CD4-positive, alpha-beta T cell (primary cell): ENCODE measurements at regions not wholly inside any gene's neighbourhood (a gene's known extent, or its start where the extent isn't known, plus 50 kb on each side); places are given as distances from the start of the nearest gene placed in this dataset.

ENCODE experiments used
- ATAC-seq: fragments of 200-7000 bp; cut with Tn5 transposase; one replicate; pipeline ENCODE4 v1.10.0; 2022; ENCODE audit warnings: mild to moderate bottlenecking; ENCODE audit not compliant: poor library complexity
- CTCF ChIA-PET: fragments of 350-600 bp; sonication (Branson Sonifier 250); formaldehyde crosslinking; loops from one replicate; lab custom pipeline; 2021; ENCODE audit warnings: antibody characterized with exemption, inconsistent platforms; lab: Charles Lee
- POLR2A ChIA-PET: fragments of 350-600 bp; sonication (Branson Sonifier 250); formaldehyde crosslinking; loops from one replicate; lab custom pipeline; 2021; ENCODE audit warnings: antibody characterized with exemption, inconsistent platforms; lab: Charles Lee
- DNase-seq, 14 experiments: peaks; one replicate each; pipeline ENCODE4 v3.0.0-alpha.2; 2013 to 2020; ENCODE audit warnings: mixed read lengths in 2 of 14
- H3K27ac ChIP-seq, 2 donors: one replicate each; pipeline versions ENCODE4 v1.5.1 to v1.7.0; 2013; ENCODE audit warnings: low read length in 2 of 2, low read depth in 1 of 2, mild to moderate bottlenecking in 1 of 2
- H3K27me3 ChIP-seq, 2 experiments: 1 replicate in 1 of 2; 2 replicates in 1 of 2; pipeline versions ENCODE4 v1.6.1 to v1.7.0; 2013; ENCODE audit warnings: low read length in 2 of 2, control low read depth in 1 of 2, mild to moderate bottlenecking in 1 of 2, moderate library complexity in 1 of 2; ENCODE audit not compliant: insufficient read depth in 2 of 2, control insufficient read depth in 1 of 2
- H3K36me3 ChIP-seq: one replicate; pipeline ENCODE4 v1.6.1; 2013; ENCODE audit warnings: low read length, control low read depth; ENCODE audit not compliant: insufficient read depth
- H3K4me1 ChIP-seq: one replicate; pipeline ENCODE4 v1.6.1; 2013; ENCODE audit warnings: low read length, control low read depth; ENCODE audit not compliant: insufficient read depth
- H3K4me3 ChIP-seq: one replicate; pipeline ENCODE4 v1.5.1; 2013; ENCODE audit warnings: mild to moderate bottlenecking, low read length, moderate library complexity
- H3K9me3 ChIP-seq, 2 experiments: 1 replicate in 1 of 2; 2 replicates in 1 of 2; pipeline versions ENCODE4 v1.6.1 to v1.7.0; 2013; ENCODE audit warnings: low read length in 2 of 2, mild to moderate bottlenecking in 2 of 2, control low read depth in 1 of 2, moderate library complexity in 1 of 2; ENCODE audit not compliant: control insufficient read depth in 1 of 2, insufficient read depth in 1 of 2
- H3K27ac Mint-ChIP-seq: one replicate; pipeline ENCODE4 v1.8.0; 2020; ENCODE audit warnings: mixed read lengths
- H3K27me3 Mint-ChIP-seq: one replicate; pipeline ENCODE4 v1.8.0; 2021; ENCODE audit warnings: mixed read lengths
- H3K36me3 Mint-ChIP-seq: one replicate; pipeline ENCODE4 v1.8.0; 2021; ENCODE audit warnings: low read depth, mixed read lengths
- H3K4me1 Mint-ChIP-seq: one replicate; pipeline ENCODE4 v1.8.0; 2021; ENCODE audit warnings: low read depth, mixed read lengths
- H3K4me3 Mint-ChIP-seq: one replicate; pipeline ENCODE4 v1.8.0; 2020; ENCODE audit warnings: mild to moderate bottlenecking, mixed read lengths
- H3K9me3 Mint-ChIP-seq: one replicate; pipeline ENCODE4 v1.8.0; 2020; ENCODE audit warnings: mixed read lengths
- intact Hi-C, 2 experiments: fragments of 100-400 bp; cut with DNase I in 1 of 2; cut with micrococcal nuclease in 1 of 2; formaldehyde crosslinking; loops; one replicate each; pipeline versions ENCODE4 v1.15.1 to v1.9.0; 2023 to 2025; cut with DNase I, micrococcal nuclease
- TF ChIP-seq, protein P1 (sequence below): fragments of 200-600 bp; IDR thresholded peaks from one replicate; pipeline ENCODE4 v1.8.0; 2022; ENCODE audit warnings: antibody characterized with exemption, mild to moderate bottlenecking

DNA sequence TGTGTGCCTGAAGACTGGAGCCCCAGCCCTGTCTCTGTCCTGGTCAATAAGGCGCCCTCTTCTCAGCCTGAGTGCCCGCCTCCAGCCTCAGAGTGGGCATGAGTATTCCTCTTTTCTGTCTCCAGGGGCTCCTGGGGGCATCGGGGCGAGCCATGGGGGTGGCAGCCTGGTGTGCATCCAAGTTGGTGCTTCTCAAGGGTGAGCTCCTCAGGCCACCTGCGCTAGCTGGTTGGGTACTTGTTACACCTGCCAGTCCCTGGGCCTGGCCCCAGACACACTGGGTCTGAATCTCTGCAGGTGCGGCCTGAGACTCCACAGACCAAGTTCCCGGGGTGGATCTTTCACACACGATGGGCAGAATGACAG lies 168.6 kb upstream of the B3GAT1 start:
- H3K4me1 ChIP-seq: no peaks in the 10 kb centered on the region
- intact Hi-C loops: no loop called here
- Mint-ChIP-seq H3K27me3 (peaks cover 25% of the 10 kb centered on the region), H3K4me3 (no peak overlapping the region), H3K27ac (no peak overlapping the region), H3K9me3 (no peaks in the 10 kb centered on the region), H3K36me3 (no peaks in the 10 kb centered on the region), H3K4me1 (peaks cover 6% of the 10 kb centered on the region)
- H3K36me3 ChIP-seq: no peaks in the 10 kb centered on the region
- TF ChIP-seq, protein P1, sequence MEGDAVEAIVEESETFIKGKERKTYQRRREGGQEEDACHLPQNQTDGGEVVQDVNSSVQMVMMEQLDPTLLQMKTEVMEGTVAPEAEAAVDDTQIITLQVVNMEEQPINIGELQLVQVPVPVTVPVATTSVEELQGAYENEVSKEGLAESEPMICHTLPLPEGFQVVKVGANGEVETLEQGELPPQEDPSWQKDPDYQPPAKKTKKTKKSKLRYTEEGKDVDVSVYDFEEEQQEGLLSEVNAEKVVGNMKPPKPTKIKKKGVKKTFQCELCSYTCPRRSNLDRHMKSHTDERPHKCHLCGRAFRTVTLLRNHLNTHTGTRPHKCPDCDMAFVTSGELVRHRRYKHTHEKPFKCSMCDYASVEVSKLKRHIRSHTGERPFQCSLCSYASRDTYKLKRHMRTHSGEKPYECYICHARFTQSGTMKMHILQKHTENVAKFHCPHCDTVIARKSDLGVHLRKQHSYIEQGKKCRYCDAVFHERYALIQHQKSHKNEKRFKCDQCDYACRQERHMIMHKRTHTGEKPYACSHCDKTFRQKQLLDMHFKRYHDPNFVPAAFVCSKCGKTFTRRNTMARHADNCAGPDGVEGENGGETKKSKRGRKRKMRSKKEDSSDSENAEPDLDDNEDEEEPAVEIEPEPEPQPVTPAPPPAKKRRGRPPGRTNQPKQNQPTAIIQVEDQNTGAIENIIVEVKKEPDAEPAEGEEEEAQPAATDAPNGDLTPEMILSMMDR: no peak
- ChIA-PET CTCF (no interaction called here), POLR2A (no interaction called here)
- H3K4me3 ChIP-seq: no peak overlapping the region
- peaks cover 0 to 4% of the 10 kb centered on the region in 2 experiments for H3K27me3 ChIP-seq
- no peak overlapping the region for H3K27ac ChIP-seq
- ATAC-seq: no peak
- H3K9me3 ChIP-seq: peaks cover 0 to 6% of the 10 kb centered on the region in 2 experiments
- DNase-seq: no peak

DNA sequence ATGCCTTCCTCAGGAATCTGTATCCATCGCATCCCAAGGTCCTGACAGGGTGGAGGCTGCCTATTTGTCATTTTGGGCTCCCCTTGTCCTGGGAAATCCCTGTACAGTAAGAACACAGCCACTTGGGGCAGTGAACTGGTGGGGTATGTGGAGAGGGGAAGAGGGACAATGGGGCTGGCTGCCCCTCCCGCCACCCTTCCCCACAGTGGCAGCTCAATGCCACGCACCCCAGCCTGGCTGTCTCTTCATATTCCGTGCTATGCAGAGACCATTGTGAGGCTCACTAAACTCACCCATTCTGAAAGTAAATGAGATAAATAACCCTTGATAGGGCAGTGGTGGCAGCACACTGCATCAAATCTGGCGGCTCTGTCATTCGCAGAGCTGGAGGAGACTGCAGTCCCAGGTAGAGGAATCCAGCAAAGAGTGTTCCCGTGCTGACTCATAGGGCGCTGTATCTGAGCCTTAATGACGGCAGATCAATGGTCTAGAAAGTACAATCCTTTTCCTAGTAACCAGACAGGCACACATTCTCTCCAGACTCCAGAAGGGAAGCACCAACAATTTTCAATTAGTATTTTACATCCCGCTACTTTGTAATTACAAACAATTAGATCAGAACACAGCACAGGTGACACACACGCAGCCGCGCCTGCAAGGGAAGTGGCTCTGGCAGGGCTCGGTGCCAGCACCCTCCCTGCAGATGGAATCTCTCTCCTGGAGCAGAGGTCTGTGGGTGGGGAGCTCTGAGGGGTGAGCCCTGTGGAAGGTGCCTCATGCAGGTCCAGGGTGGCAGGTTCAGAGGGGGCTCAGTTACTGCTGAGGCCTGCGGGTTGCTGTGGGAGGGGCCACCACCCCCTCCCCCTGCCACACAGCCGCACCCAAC lies 167.9 kb upstream of the B3GAT1 start:
- Mint-ChIP-seq H3K36me3 (no peaks in the 10 kb centered on the region), H3K4me1 (peaks cover 6% of the 10 kb centered on the region), H3K9me3 (no peaks in the 10 kb centered on the region), H3K27ac (no peak overlapping the region), H3K27me3 (peaks cover 25% of the 10 kb centered on the region), H3K4me3 (no peak overlapping the region)
- Histone ChIP-seq H3K9me3 (peaks cover 0 to 6% of the 10 kb centered on the region in 2 experiments), H3K36me3 (no peaks in the 10 kb centered on the region), H3K4me3 (no peak overlapping the region), H3K27ac (no peak overlapping the region), H3K27me3 (peaks cover 0 to 4% of the 10 kb centered on the region in 2 experiments), H3K4me1 (no peaks in the 10 kb centered on the region)
- POLR2A ChIA-PET: no interaction called here
- ATAC-seq: no peak
- TF ChIP-seq, protein P1: no peak
- CTCF ChIA-PET: no interaction called here
- intact Hi-C loops: no loop called here
- no peak for DNase-seq

DNA sequence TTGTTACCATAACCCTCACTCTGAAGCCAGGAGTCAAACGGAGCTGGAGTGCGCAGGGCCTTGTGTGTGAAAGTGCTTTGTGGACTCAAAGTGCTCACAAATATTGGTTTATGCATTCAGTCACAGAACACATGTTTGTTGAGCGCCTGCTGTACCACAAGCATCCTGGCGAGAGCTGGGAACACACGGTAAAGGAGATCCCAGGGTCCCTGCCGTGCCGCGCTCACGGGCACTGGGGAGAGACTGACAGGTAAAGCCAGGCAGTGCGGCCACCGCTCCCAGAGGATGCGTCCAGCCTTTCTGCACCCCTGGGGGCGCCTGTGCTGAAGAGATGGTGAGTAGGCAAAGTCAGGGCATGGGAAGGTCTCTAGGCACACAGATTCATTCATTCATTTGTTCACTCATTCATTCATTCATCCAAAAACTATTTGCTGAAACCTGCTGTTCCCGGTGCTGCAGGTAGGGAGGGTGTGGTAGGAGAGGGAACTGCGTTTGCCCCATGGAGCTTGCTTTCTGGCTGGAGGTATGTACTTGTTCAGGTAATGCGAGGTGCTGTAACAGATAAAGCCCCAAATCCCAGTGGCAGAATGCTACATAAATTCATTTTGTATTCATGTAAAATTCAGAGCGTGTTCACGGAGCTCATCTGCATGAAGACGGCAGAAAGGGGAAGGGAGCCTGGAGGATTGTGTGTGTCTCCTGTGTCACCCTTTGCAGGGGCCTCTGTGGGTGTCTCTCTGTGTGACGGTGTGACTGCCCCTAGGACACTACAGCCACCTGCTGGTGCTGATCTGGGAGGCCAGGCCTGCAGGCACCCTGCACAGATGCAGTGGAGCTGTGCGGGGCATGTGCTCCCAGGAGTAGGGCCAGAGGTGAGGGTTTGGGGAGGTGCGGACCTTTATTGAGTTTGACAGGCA lies 167.0 kb upstream of the B3GAT1 start:
- POLR2A ChIA-PET: no interaction called here
- ATAC-seq (no peak), DNase-seq (no peak)
- H3K9me3 ChIP-seq: peaks cover 0 to 6% of the 10 kb centered on the region in 2 experiments
- intact Hi-C loops: no loop called here
- Mint-ChIP-seq H3K27me3 (peaks cover 22% of the 10 kb centered on the region), H3K36me3 (no peaks in the 10 kb centered on the region), H3K4me3 (no peak overlapping the region), H3K27ac (no peak overlapping the region), H3K9me3 (no peaks in the 10 kb centered on the region), H3K4me1 (peaks cover 6% of the 10 kb centered on the region)
- no peak overlapping the region for H3K4me3 ChIP-seq
- no peaks in the 10 kb centered on the region for H3K36me3 ChIP-seq
- TF ChIP-seq, protein P1: no peak
- H3K4me1 ChIP-seq: no peaks in the 10 kb centered on the region
- H3K27me3 ChIP-seq: peaks cover 0 to 4% of the 10 kb centered on the region in 2 experiments
- H3K27ac ChIP-seq: no peak overlapping the region
- CTCF ChIA-PET: no interaction called here
